Ovary (tissue), 7 donors: ENCODE measurements at regions not wholly inside any gene's neighbourhood (a gene's known extent, or its start where the extent isn't known, plus 50 kb on each side); places are given as distances from the start of the nearest gene placed in this dataset.
"Not testable (repeated sequence)": the region's sequence is repeated elsewhere in the genome, so short reads cannot be mapped to it uniquely, and the experiment has no call there.

Experiments used
- DNase-seq, 5 donors: peaks; one replicate each; pipeline ENCODE4 v3.0.0-alpha.2; 2019 to 2020
- H3K27ac ChIP-seq, 2 donors: fragments of 200-600 bp; one replicate each; pipeline versions ENCODE4 v1.5.1 to v1.8.0; 2019 to 2022
- H3K27me3 ChIP-seq: fragments of 200-600 bp; one replicate; pipeline ENCODE4 v1.8.0; 2022
- H3K36me3 ChIP-seq: fragments of 200-600 bp; sonication (generic); one replicate; pipeline ENCODE4 v1.5.1; 2019
- H3K4me1 ChIP-seq: one replicate; pipeline ENCODE4 v1.8.1; 2013; ENCODE audit warnings: mild to moderate bottlenecking, moderate library complexity; ENCODE audit not compliant: insufficient read depth
- H3K4me3 ChIP-seq: fragments of 200-600 bp; sonication (generic); one replicate; pipeline ENCODE4 v1.5.1; 2017
- H3K9me3 ChIP-seq, 2 donors: fragments of 200-600 bp in 1 of 2; sonication (generic) in 1 of 2; one replicate each; pipeline versions ENCODE4 v1.5.1 to v1.8.1; 2013 to 2019; ENCODE audit warnings: mild to moderate bottlenecking in 1 of 2, moderate library complexity in 1 of 2
- CTCF ChIP-seq, 3 donors: fragments of 450-650 bp in 2 of 3; fragments of 200-600 bp in 1 of 3; IDR thresholded peaks; one replicate each; pipeline versions ENCODE4 v1.5.1 to v1.8.0; 2016 to 2022; ENCODE audit warnings: antibody characterized with exemption in 3 of 3, mild to moderate bottlenecking in 1 of 3
- EP300 ChIP-seq: sonication (generic); formaldehyde crosslinking; IDR thresholded peaks from one replicate; pipeline ENCODE4 v1.6.1; 2017; ENCODE audit warnings: antibody characterized with exemption
- POLR2A ChIP-seq: fragments of 450-650 bp; IDR thresholded peaks from one replicate; pipeline ENCODE4 v1.6.1; 2017; ENCODE audit warnings: antibody characterized with exemption, mild to moderate bottlenecking, moderate library complexity
- WGBS, 3 donors: extraction: QIAGEN DNeasy Blood & Tissue Kit in 1 of 3; methylation state at CpG; one replicate each; pipeline versions ENCODE4 v1.1.5 to v1.1.7; 2013 to 2017; 5-methylcytosine and 5-hydroxymethylcytosine counted together
- intact Hi-C, 4 donors: fragments of 100-400 bp; cut with DNase I; formaldehyde crosslinking; loops; one replicate each; pipeline versions ENCODE4 v1.11.0 to v1.15.1; 2022 to 2023
- donor health status: DM: no; HTN: no; CAD: no; lungs with moderate emphysema.
- donor health status: DM: no; HTN: no; CAD: no.
- donor health status: Bipolar disorder and iron deficiency.
- donor health status: DM: no; HTN: no; CAD: no.
- donor health status: DM: yes; HTN: yes; CAD: no.

- no peaks in the 10 kb centered on the region for H3K4me1 ChIP-seq
- H3K27ac ChIP-seq, result no peak overlapping the region
- no peak overlapping the region for H3K4me3 ChIP-seq
- TF ChIP-seq CTCF (IDR thresholded peaks at IDR 0.05) (no peak), POLR2A (no peak), EP300 (no peak)
- H3K36me3 ChIP-seq, result no peaks in the 10 kb centered on the region
- H3K27me3 ChIP-seq, result no peaks in the 10 kb centered on the region
- H3K9me3 ChIP-seq, result no peaks in the 10 kb centered on the region
- intact Hi-C loops, result no loop called here
- WGBS, 3 donors, result 75 to 83% (median 81%) methylated on average over 17 of the region's 17 CpGs
- no peak for DNase-seq
Observed at GRCh38 chr7:57775396-57776088, 325.6 kb downstream of the ZNF716 start.

DNA sequence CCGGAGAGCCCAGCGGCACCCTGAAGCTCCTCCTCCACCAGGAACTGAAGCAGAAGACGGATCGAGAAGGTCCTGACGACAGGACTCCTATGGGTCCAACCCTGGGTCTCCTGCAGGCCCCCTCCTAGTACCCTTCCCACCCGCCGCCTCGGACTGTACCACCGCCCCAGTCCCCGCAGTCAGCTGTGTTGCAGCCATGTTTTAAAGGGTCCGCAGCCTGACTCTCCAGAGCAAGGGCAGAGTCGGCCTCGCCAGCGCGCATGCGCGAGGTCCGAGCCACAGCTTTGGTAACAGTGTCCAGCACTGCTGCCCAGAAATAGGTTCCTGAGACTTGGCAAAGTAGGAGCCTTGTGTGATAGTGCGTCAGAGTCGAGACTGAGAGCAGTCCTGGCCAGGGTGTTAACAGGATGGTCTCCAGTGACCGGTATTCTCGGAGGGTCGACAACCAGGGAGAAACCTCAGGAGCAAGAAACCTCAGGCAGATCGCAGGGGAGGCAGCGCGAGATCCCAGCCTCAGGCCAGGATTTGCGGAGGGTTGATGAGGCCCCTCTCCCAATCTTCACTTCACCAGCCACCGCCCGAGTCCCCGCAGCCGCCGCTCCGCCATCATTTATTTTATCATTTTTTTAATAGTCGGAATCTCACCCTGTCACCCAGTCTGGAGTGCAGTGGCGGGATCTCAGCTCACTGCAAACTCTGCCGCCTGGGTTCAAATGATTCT, 326.3 kb downstream of the ZNF716 start:
- H3K27ac ChIP-seq, intact Hi-C loops, H3K27me3 ChIP-seq, H3K36me3 ChIP-seq, H3K4me3 ChIP-seq, H3K4me1 ChIP-seq, DNase-seq, H3K9me3 ChIP-seq: not testable (repeated sequence)
- WGBS, 3 donors, result 86 to 93% (median 89%) methylated on average over 36 of the region's 36 CpGs

DNA sequence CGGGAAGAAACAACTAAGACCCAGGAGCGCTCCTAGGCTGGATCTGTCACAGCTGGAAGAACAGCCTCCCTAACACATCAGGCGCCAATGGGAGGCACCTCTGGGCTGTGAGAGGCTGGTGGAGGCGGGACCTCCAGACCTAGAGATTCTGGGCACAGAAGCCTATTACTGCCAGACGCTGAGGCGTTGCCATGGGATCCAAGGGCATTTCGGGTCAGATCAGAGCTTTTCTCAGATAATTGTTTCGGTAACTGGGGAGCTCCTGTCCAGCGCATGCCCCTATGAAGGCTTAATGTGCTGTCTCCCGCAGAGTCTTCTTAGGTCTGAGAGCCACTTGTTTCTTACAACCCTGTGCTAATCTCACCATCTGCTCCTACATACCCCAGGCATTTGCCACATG, 339.2 kb downstream of the ZNF716 start:
- no peaks in the 10 kb centered on the region for H3K4me1 ChIP-seq
- no peaks in the 10 kb centered on the region for H3K27me3 ChIP-seq
- no peak for DNase-seq
- TF ChIP-seq EP300, result no peak
- no peak for TF ChIP-seq POLR2A
- no peak for TF ChIP-seq CTCF (IDR thresholded peaks at IDR 0.05)
- H3K36me3 ChIP-seq, result no peaks in the 10 kb centered on the region
- intact Hi-C loops, result no loop called here
- WGBS, 3 donors, result 81 to 88% (median 81%) methylated on average over 10 of the region's 10 CpGs
- no peaks in the 10 kb centered on the region for H3K9me3 ChIP-seq
- no peak overlapping the region for H3K4me3 ChIP-seq
- no peak overlapping the region for H3K27ac ChIP-seq

DNA sequence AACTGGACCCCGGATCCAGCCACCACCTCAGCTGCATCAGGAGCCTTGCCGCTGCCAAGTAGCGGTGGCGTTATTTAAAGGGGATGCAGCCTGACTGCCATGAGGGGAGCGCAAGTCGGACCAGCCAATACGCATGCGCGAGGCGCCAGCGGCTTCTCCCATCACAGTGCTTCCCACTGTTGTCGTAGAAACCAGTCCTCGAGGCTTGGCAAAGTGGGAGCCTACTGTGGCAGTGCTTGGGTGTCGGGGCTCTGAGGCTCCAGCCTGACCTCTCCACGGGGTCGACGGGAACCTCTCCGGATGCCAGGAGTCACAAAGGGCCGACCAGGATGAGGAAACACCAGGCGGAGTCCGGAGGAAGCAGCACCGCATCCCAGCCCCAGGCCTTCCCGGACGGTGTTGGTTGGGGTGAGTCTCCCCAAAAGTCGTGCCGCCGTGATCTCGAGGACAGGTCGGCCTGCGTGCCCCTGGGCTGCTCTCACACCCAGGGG, 369.6 kb downstream of the ZNF716 start:
- no peaks in the 10 kb centered on the region for H3K4me1 ChIP-seq
- TF ChIP-seq EP300 (no peak), POLR2A (no peak), CTCF (IDR thresholded peaks at IDR 0.05) (no peak)
- no peaks in the 10 kb centered on the region for H3K27me3 ChIP-seq
- H3K36me3 ChIP-seq, result no peaks in the 10 kb centered on the region
- WGBS, 3 donors, result 90 to 93% (median 92%) methylated on average over 30 of the region's 30 CpGs
- intact Hi-C loops, result no loop called here
- no peaks in the 10 kb centered on the region for H3K9me3 ChIP-seq
- DNase-seq, result no peak
- H3K4me3 ChIP-seq, result no peak overlapping the region
- H3K27ac ChIP-seq, result no peak overlapping the region

GRCh38 chr7:57820477-57820876, 370.5 kb downstream of the ZNF716 start:
- TF ChIP-seq POLR2A, result no peak
- TF ChIP-seq EP300, result no peak
- TF ChIP-seq CTCF (IDR thresholded peaks at IDR 0.05), result no peak

More at GRCh38 chr7:57820477-57820876, 370.5 kb downstream of the ZNF716 start:
- Histone ChIP-seq H3K9me3 (no peaks in the 10 kb centered on the region), H3K36me3 (no peaks in the 10 kb centered on the region), H3K27ac (no peak overlapping the region), H3K4me3 (no peak overlapping the region), H3K27me3 (no peaks in the 10 kb centered on the region), H3K4me1 (no peaks in the 10 kb centered on the region)
- no peak for DNase-seq
- intact Hi-C loops, result no loop called here
- 79 to 86% (median 82%) methylated on average over 15 to 16 of the region's 16 CpGs for WGBS, 3 donors
